LNCAP (cell line): ENCODE measurements at regions not wholly inside any gene's neighbourhood (a gene's known extent, or its start where the extent isn't known, plus 50 kb on each side); places are given as distances from the start of the nearest gene placed in this dataset.

Experiments used
- TF ChIP-seq, protein P1 (sequence below): fragments of 450-650 bp; IDR thresholded peaks from 2 replicates; pipeline ENCODE4 v1.5.1; 2017; ENCODE audit warnings: mild to moderate bottlenecking

DNA sequence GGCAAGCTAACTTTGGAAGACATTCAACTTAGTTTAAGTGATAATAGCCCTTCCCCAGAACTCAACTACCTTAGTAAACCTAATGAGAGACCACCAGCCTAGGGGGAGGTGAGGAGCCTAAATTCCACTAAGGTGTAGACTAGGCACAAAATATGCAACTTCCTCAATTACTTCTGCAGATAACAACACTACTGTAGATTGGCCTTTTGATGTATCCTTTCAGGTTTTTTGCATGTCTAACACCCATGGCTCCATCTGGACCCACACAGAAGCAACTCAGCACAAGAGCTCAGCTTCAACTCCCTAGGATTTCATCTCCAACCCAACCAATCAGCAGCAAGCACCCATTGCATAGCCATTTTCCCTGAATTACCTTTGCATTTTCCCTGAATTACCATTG is 353.3 kb downstream of the AKAIN1 start:
- TF ChIP-seq, protein P1, sequence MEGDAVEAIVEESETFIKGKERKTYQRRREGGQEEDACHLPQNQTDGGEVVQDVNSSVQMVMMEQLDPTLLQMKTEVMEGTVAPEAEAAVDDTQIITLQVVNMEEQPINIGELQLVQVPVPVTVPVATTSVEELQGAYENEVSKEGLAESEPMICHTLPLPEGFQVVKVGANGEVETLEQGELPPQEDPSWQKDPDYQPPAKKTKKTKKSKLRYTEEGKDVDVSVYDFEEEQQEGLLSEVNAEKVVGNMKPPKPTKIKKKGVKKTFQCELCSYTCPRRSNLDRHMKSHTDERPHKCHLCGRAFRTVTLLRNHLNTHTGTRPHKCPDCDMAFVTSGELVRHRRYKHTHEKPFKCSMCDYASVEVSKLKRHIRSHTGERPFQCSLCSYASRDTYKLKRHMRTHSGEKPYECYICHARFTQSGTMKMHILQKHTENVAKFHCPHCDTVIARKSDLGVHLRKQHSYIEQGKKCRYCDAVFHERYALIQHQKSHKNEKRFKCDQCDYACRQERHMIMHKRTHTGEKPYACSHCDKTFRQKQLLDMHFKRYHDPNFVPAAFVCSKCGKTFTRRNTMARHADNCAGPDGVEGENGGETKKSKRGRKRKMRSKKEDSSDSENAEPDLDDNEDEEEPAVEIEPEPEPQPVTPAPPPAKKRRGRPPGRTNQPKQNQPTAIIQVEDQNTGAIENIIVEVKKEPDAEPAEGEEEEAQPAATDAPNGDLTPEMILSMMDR, result no peak

DNA sequence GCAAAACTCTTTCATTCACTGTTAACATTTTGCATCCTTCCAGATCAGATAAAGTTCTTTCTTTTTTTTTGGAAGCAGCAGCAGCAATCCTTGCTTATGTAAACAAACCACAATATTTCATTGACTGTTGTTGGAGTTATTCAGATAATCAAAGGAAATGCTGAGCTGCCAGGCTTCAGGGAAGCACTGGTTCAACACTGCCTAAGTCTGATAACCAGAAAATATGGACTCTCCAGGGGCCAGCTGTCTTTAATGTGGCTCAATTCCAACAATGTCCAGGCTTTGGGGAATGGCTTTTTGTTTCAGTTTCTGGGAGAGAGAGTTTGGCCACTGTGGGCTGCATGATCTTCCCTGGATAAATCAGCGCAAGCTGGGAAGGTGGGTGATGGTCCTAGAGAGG is 354.3 kb downstream of the AKAIN1 start:
- TF ChIP-seq, protein P1, result no peak

DNA sequence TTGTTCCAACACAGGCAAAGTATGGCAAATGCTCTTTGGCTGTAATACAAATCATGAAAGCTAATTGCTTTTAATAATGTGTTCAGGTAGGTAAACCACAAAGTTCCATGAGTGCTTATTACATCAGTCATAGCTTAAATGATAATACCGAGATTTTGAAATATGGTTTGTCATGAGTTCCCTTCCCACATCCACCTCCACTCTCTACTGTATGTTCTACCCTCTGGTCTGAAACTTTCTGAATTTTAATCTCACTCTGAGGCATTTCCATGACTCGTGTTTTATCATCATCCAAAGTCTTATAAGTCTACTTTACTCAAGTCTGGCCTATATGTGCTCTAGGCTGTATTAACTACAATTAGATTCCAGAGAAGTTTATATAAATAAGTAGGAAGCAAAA is 354.8 kb downstream of the AKAIN1 start:
- TF ChIP-seq, protein P1, result no peak

DNA sequence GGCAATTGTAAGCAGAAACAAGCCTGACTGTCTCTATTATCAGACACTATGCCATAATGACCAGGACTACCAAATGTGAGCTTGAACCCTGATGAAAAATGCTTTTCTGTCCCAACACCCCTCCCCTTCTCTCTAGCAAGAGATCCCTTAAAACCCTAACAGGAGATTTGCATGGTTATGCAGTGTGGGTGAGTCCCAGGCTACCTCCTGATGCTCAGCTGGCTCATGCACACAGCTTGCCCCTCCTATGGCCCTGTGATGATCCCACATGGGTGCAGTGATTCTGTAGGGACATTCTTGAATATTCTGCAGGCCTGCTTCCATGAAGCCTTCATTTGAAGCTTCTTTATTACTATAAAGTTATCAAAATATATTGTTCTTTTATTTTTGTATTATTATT is 357.4 kb downstream of the AKAIN1 start:
- TF ChIP-seq, protein P1, result no peak

DNA sequence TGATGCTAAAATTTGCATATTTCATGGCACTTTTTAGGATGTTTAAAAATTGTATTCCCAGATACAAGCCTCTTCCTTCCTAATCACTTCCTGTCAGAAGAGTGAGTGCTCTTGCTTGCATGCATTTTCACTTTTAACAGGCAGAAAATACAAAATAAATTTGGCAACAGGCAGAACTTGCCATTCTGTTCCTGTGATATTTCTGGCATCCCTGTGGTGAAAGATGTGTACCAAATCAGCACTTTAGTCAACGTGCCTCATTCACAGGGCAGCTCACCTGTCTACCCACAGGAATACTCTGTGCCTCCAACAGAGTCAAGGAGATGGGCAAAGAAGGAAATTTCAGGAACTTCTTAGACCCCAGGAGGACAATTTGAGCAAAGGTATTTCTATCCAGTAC is 360.9 kb downstream of the AKAIN1 start:
- TF ChIP-seq, protein P1, result no peak

DNA sequence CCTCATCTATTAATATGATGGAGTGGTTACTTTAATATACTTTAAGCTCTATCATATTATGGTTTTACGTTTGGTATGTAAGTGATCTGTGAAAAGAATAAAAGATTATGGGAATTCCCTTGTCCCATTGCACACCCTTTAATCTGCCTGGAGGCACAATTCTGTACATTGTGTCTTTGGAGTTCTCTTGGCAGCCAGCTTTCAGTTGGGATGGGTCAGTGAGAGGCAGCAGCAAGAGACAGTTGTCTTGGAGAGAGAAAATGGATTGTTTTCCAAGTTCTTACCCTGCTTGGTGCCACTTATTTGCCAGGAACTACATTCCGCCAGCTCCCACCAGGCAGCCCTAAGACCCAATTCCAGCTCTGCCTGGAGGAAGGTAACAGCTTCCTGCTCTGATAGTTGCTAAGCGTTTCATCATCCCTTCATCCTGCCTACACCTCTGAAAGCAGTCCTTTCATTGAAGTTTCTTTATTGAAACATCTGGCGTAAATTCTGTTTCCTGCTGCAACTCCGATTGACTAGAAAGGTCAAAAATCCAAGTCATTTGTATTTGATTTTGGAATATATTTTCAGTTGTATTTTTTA is 365.2 kb downstream of the AKAIN1 start:
- TF ChIP-seq, protein P1, result no peak

DNA sequence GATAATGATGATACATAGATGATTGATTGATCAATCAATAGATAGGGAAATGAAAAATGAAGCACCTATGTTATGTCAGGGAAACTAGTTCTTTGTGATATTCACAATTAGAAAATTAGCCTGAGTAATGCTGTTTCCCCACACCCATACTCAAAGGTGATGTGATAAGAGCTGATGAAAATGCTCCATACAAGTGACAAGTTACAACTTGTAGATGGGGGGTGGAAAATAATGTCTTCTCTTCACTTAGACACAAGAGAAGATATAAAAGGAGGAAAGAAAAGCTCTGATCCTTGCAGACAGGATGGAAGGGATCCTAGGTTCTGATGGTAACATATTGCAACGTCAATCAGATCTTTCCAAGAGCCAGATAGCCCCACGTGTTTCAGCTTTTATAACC is 365.9 kb downstream of the AKAIN1 start:
- TF ChIP-seq, protein P1, result no peak

DNA sequence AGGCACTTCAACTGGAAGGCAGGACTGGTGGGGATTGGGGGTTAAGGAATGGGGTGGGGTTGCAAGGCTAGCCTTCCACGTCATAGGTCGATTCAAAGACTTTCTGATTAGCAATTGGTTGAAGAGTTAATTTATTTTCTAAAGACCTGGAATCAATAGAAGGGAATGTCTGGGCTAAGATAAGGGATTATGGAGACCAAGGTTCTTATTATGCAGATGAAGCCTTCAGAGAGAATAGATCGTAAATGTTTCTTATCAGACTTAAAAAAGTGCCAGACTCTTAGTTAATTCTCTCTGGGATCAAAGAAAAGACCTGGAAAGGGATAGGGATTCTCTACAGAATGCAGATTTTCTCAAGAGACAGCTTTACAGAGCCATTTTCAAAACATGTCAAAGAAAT is 368.0 kb upstream of the DLGAP1 start:
- TF ChIP-seq, protein P1, result no peak
